RWPE2 (cell line): ENCODE measurements at regions not wholly inside any gene's neighbourhood (a gene's known extent, or its start where the extent isn't known, plus 50 kb on each side); places are given as distances from the start of the nearest gene placed in this dataset.

Experiments
- ATAC-seq: fragments of 200-7000 bp; cut with Tn5 transposase; 3 replicates; pipeline ENCODE4 v1.9.1; 2021; ENCODE audit warnings: low read depth
- DNase-seq: peaks from one replicate; pipeline ENCODE4 v3.0.0-alpha.2; 2020; ENCODE audit warnings: low spot score
- H3K27ac ChIP-seq: fragments of 450-650 bp; 2 replicates; pipeline ENCODE4 v1.5.1; 2017; ENCODE audit warnings: mild to moderate bottlenecking; ENCODE audit not compliant: poor library complexity, severe bottlenecking
- H3K27me3 ChIP-seq: fragments of 250-450 bp; sonication (Bioruptor Pico); 2 replicates; pipeline ENCODE4 v1.5.1; 2021; ENCODE audit warnings: mild to moderate bottlenecking, moderate library complexity; ENCODE audit not compliant: insufficient read depth, poor library complexity, severe bottlenecking
- H3K36me3 ChIP-seq: fragments of 250-450 bp; sonication (Bioruptor Pico); 2 replicates; pipeline ENCODE4 v1.5.1; 2020; ENCODE audit warnings: low read depth, mild to moderate bottlenecking, moderate library complexity
- H3K4me1 ChIP-seq: fragments of 250-450 bp; sonication (Bioruptor Pico); 2 replicates; pipeline ENCODE4 v1.5.1; 2021; ENCODE audit warnings: mild to moderate bottlenecking, moderate library complexity; ENCODE audit not compliant: insufficient read depth, poor library complexity, severe bottlenecking
- H3K4me3 ChIP-seq: fragments of 250-450 bp; sonication (Bioruptor Pico); 2 replicates; pipeline ENCODE4 v1.5.1; 2021; ENCODE audit warnings: mild to moderate bottlenecking, moderate library complexity; ENCODE audit not compliant: severe bottlenecking
- H3K9me3 ChIP-seq: fragments of 250-450 bp; sonication (Bioruptor Pico); 2 replicates; pipeline ENCODE4 v1.5.1; 2021; ENCODE audit warnings: mild to moderate bottlenecking, moderate library complexity; ENCODE audit not compliant: severe bottlenecking
- CTCF ChIP-seq: fragments of 450-650 bp; IDR thresholded peaks from one replicate; pipeline ENCODE4 v1.5.1; 2017; ENCODE audit warnings: mild to moderate bottlenecking, moderate library complexity; ENCODE audit not compliant: poor library complexity, severe bottlenecking

GRCh38 chr7:17722798-17723197 lies 217.5 kb downstream of the SNX13 start:
- DNase-seq (no peak), ATAC-seq (no peak)
- Histone ChIP-seq H3K9me3 (no peaks in the 10 kb centered on the region), H3K4me3 (no peak overlapping the region), H3K36me3 (no peaks in the 10 kb centered on the region), H3K27ac (no peak overlapping the region), H3K27me3 (no peaks in the 10 kb centered on the region), H3K4me1 (no peaks in the 10 kb centered on the region)
- TF ChIP-seq CTCF = no peak

GRCh38 chr7:17725821-17726220 lies 214.5 kb downstream of the SNX13 start:
- TF ChIP-seq CTCF = no peak
- no peak for DNase-seq
- ATAC-seq = no peak

GRCh38 chr7:17732083-17732482 lies 208.2 kb downstream of the SNX13 start:
- ATAC-seq (no peak), DNase-seq (no peak)
- no peak overlapping the region for H3K4me3 ChIP-seq
- H3K9me3 ChIP-seq = no peaks in the 10 kb centered on the region
- no peak for TF ChIP-seq CTCF
- H3K4me1 ChIP-seq = no peaks in the 10 kb centered on the region
- no peaks in the 10 kb centered on the region for H3K27me3 ChIP-seq
- H3K36me3 ChIP-seq = no peaks in the 10 kb centered on the region
- H3K27ac ChIP-seq = no peak overlapping the region

More at GRCh38 chr7:17725821-17726220, 214.5 kb downstream of the SNX13 start:
- Histone ChIP-seq H3K36me3 (no peaks in the 10 kb centered on the region), H3K27me3 (no peaks in the 10 kb centered on the region), H3K4me1 (no peaks in the 10 kb centered on the region), H3K9me3 (no peaks in the 10 kb centered on the region), H3K4me3 (no peak overlapping the region), H3K27ac (no peak overlapping the region)
